Bronchial epithelial cell (primary cell): ENCODE measurements at regions not wholly inside any gene's neighbourhood (a gene's known extent, or its start where the extent isn't known, plus 50 kb on each side); places are given as distances from the start of the nearest gene placed in this dataset.
"Not testable (repeated sequence)": the region's sequence is repeated elsewhere in the genome, so short reads cannot be mapped to it uniquely, and the experiment has no call there.

Source experiments
- DNase-seq: peaks from one replicate; pipeline ENCODE4 v3.0.0-alpha.2; 2010; ENCODE audit warnings: low read depth
- FAIRE-seq: peaks from 2 replicates; lab custom pipeline; 2011; peaks lifted over from hg19 to GRCh38; lab: Jason Lieb, UNC
- H3K27me3 ChIP-seq: 2 replicates; pipeline ENCODE4 v1.5.1; 2011; ENCODE audit warnings: low read length; ENCODE audit not compliant: control insufficient read depth, insufficient read depth
- H3K36me3 ChIP-seq: 2 replicates; pipeline ENCODE4 v1.5.1; 2011; ENCODE audit warnings: low read length; ENCODE audit not compliant: control insufficient read depth, insufficient read depth
- H3K4me3 ChIP-seq: 2 replicates; pipeline ENCODE4 v1.5.1; 2011; ENCODE audit warnings: mild to moderate bottlenecking, low read depth, low read length, control low read depth
- CTCF ChIP-seq: IDR thresholded peaks from 2 replicates; pipeline ENCODE4 v1.5.1; 2011; ENCODE audit warnings: mild to moderate bottlenecking, moderate library complexity, low read length, control low read depth, inconsistent platforms; ENCODE audit not compliant: insufficient read depth, severe bottlenecking

DNA sequence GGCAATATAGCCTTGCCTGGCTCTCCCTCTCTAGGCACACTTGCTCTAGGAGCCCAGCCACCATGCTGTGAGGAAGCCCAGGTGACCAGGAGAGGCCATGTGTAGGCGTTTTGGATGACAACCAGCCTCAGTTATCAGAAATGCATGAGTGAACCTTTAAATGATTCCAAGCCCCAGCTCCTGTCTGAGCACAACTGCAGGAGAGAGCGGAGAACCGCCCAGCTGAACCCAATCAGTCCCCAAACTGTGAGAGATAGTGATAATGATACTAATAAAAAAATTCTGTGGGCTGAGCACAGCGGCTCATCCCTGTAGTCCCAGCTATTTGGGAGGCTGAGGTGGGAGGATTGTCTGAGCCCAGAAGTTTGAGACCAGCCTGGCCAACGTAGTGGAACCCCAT, 83.8 kb upstream of the TOX2 start:
- Histone ChIP-seq H3K27me3 (no peaks in the 10 kb centered on the region), H3K36me3 (no peaks in the 10 kb centered on the region), H3K4me3 (no peak overlapping the region)
- DNase-seq (no peak), FAIRE-seq (no peak)
- no peak for TF ChIP-seq CTCF

- Histone ChIP-seq H3K36me3 (no peaks in the 10 kb centered on the region), H3K27me3 (peaks cover 2% of the 10 kb centered on the region), H3K4me3 (no peak overlapping the region)
- no peak for FAIRE-seq
- no peak for DNase-seq
- TF ChIP-seq CTCF: no peak
These were observed 84.5 kb upstream of the TOX2 start for GRCh38 chr20:43829951-43830690.

DNA sequence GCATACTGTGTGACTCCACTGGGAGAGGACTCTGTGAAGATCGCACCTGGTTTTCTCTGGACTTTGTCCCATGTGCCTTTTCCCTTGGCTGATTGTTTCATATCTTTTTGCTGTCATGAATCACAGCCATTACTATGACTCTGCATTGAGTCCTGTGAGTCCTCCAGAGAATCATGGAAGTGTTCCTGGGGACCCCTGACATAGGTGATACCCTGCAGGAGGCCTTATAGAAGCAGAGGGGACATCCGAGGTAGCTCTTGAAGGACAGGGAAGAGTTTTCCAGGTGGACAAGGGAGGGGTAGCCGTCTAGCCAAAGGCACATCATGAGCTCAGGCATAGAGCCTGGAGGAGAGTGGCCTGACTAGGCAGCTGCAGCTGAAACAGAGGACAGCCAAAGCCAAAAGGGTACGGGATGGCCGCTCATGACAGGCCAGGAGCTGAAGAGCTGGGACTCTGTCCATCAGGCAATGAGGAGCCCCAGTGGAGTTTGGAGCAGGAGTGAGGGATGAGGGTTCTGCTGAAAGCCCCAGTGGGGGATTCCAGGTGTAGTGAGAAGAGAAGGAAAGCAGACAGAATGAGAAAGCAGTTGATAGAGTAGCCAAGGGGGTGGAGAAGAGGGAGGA, 86.6 kb upstream of the TOX2 start:
- H3K36me3 ChIP-seq: no peaks in the 10 kb centered on the region
- DNase-seq: no peak
- TF ChIP-seq CTCF: no peak
- no peak for FAIRE-seq
- no peak overlapping the region for H3K4me3 ChIP-seq
- H3K27me3 ChIP-seq: peaks cover 4% of the 10 kb centered on the region

GRCh38 chr20:43826943-43827342, 87.7 kb upstream of the TOX2 start:
- H3K36me3 ChIP-seq, H3K4me3 ChIP-seq, DNase-seq, H3K27me3 ChIP-seq, FAIRE-seq: not testable (repeated sequence)

DNA sequence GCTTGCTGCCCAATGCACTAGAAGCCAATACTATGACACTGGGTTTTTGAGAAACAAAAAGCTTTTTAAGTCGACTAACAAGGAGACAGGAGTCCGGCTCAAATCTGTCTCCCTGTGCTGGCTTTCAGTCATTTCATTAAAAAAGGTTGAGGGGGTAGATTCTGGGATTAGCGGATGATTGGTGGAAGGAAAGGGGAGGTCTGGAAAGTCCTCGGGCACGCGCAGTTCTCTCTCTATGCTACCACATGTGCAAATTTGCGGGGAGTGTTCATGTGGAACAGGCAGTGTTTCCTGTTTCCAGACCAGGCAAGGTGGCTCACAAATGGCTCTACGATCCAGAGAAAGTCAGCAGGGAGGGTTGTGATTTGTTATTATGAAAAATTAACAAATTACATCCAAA, 89.1 kb upstream of the TOX2 start:
- no peak for DNase-seq
- no peak for TF ChIP-seq CTCF
- FAIRE-seq: no peak
- H3K36me3 ChIP-seq: no peaks in the 10 kb centered on the region
- H3K4me3 ChIP-seq: no peak overlapping the region
- H3K27me3 ChIP-seq: peaks cover 4% of the 10 kb centered on the region

DNA sequence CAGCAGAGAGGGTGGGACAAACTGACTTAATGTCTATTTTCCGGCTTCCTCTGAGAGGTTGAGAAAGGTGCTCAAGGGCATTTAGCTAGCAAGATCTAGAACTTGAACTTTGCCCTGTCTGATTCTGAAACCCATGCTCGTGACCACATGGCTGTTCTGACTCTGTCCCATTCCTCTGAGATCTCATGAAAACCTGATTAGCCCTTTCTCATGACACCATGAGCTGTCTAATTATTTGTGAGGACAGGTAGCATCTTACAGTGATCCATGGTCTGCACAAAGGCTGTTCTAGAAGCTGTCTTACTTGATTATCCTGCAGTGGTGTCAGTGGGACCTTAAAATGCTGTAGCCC, 89.6 kb upstream of the TOX2 start:
- FAIRE-seq: no peak

More for the DNA sequence above, 89.6 kb upstream of the TOX2 start:
- TF ChIP-seq CTCF: no peak
- no peaks in the 10 kb centered on the region for H3K36me3 ChIP-seq
- peaks cover 4% of the 10 kb centered on the region for H3K27me3 ChIP-seq
- H3K4me3 ChIP-seq: no peak overlapping the region
- no peak for DNase-seq
